ENCODE measurements at regions not wholly inside any gene's neighbourhood (a gene's known extent, or its start where the extent isn't known, plus 50 kb on each side); places are given as distances from the start of the nearest gene placed in this dataset.

DNA sequence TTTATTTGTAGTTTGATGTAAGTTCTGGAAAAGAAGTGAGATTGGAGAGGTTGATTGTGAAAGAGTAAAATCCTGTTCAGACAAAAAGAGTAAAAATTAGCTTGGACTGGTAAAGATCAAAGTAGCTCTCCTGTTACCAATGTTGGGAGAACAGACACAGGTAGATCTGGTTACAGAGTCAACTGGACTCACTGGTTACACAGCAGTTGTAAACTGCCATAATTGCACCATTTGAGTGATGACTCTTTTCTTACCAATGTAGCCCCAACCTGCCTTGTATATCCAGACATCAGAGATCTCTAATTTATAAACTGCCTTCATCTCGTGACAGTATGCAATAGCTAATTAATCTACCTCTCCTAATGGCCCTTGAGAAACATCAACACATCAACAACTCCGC is 165.6 kb upstream of the PRSS16 start:
- POLR2A ChIA-PET, result no interaction called here
- TF ChIP-seq, protein P1, sequence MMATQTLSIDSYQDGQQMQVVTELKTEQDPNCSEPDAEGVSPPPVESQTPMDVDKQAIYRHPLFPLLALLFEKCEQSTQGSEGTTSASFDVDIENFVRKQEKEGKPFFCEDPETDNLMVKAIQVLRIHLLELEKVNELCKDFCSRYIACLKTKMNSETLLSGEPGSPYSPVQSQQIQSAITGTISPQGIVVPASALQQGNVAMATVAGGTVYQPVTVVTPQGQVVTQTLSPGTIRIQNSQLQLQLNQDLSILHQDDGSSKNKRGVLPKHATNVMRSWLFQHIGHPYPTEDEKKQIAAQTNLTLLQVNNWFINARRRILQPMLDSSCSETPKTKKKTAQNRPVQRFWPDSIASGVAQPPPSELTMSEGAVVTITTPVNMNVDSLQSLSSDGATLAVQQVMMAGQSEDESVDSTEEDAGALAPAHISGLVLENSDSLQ (IDR thresholded peaks at IDR 0.05), result peak; percentile 21; the same call in 1 of the 2 replicates
- TF ChIP-seq SP1 (IDR thresholded peaks at IDR 0.05), result no peak
- no peak for DNase-seq (ENCODE audit: extremely low spot score)
- CTCF ChIA-PET, result no interaction called here

- POLR2A ChIA-PET, result no interaction called here
- DNase-seq (ENCODE audit: extremely low spot score), result no peak
- CTCF ChIA-PET, result no interaction called here
Measured at GRCh38 chr6:27088068-27088467, 159.4 kb upstream of the PRSS16 start.

DNA sequence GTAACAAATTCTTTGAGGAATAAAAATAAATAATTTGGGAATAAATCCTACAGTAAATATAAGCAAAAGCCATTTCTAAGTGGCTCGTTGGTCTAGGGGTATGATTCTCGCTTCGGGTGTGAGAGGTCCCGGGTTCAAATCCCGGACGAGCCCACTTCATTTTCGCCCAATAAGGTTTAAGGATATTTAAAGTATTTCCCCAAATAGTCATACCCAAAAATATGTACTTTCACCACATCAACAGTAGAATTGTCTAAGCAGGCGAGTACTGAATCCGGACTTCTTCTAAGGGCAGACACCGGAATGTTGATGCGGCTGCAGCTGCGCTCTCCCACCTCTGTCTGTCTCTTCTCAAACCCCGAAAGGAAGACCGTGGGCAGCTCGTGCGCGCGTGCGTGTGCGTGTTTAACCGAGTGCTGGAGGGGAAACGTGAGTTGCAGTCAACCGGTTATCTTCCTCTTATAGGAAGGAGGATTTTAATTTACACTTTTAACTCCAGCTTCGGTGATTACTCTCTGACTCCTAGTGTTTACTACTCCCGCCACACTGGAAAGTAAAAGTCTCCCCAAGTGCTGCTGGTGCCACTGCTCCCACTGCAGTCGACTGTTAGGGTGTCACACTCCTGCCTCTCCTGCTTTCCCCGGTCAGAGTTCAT is 155.7 kb upstream of the PRSS16 start:
- POLR2A ChIA-PET, result interaction anchor here (1.2 kb wide), 1 partner anchor 718 kb away, joined by 4 read pairs; a partner anchor contains a TSS
- CTCF ChIA-PET, result no interaction called here
- TF ChIP-seq SP1 (IDR thresholded peaks at IDR 0.05), result no peak
- TF ChIP-seq TARDBP (IDR thresholded peaks at IDR 0.05), result peak; percentile 62; the same call in 1 of the 2 replicates
- DNase-seq (ENCODE audit: extremely low spot score), result peak; percentile 62

More at GRCh38 chr6:27088068-27088467, 159.4 kb upstream of the PRSS16 start:
- TF ChIP-seq FOXA1 (IDR thresholded peaks at IDR 0.05), result no peak
- TF ChIP-seq CTBP1 (IDR thresholded peaks at IDR 0.05; ENCODE audit: borderline replicate concordance), result no peak
- no peak for TF ChIP-seq LEF1 (IDR thresholded peaks at IDR 0.05; ENCODE audit: borderline replicate concordance)
- no peak for TF ChIP-seq BHLHE40 (IDR thresholded peaks at IDR 0.05; ENCODE audit: borderline replicate concordance)
- TF ChIP-seq L3MBTL2 (conservative IDR thresholded peaks at IDR 0.05), result no peak
- no peak for TF ChIP-seq FOXM1 (IDR thresholded peaks at IDR 0.05; ENCODE audit: borderline replicate concordance)
- TF ChIP-seq NFRKB (IDR thresholded peaks at IDR 0.05), result no peak
- TF ChIP-seq SP1 (IDR thresholded peaks at IDR 0.05), result no peak
- TF ChIP-seq SUZ12 (IDR thresholded peaks at IDR 0.05), result no peak
- TF ChIP-seq ZNF384 (IDR thresholded peaks at IDR 0.05), result no peak
- no peak for TF ChIP-seq HDGF (IDR thresholded peaks at IDR 0.05; ENCODE audit: borderline replicate concordance)

DNA sequence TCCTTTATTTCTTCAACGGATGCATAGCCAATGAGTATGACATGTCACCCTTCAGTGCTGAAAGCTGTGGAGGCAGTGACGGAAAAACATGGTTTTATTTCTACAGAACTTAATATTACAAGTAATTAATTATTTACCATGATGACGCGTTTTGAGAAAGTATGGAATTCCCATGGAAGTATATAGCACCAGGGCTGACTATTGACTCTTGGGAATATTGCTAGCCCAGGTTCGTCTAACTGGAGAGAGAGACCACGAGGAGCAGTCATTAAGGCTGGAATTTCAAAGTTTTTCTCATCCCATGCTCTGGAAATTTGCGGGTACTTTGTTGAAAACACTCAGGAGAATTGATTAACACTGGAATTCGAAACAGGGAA is 155.2 kb upstream of the PRSS16 start:
- ChIA-PET POLR2A (interaction anchor here (1.2 kb wide), 1 partner anchor 718 kb away, joined by 4 read pairs; a partner anchor contains a TSS), CTCF (no interaction called here)
- no peak for DNase-seq (ENCODE audit: extremely low spot score)
- no peak for TF ChIP-seq SP1 (IDR thresholded peaks at IDR 0.05)
- peak; percentile 54; the same call in 1 of the 2 replicates for TF ChIP-seq L3MBTL2 (conservative IDR thresholded peaks at IDR 0.05)

DNA sequence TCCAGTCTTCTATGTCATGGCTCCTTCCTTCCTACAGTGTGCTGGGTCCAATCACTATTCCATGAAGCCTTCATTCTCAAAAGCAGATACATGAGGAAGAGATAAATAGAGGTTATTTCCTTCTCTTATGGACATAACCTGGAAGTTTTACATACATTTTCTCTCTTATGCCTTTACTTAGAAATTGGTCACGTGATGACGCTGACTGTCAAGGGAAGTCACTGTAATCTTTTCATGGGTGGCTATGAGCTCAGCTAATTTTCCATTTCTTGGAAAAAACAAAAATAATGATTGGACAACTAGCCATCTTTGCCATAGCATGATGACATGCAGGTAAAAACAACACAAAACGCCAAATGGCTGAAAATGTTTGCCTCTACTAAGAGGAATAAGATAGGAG is 151.6 kb upstream of the PRSS16 start:
- POLR2A ChIA-PET, result no interaction called here
- TF ChIP-seq FOXK2 (IDR thresholded peaks at IDR 0.05) (no peak), SUZ12 (IDR thresholded peaks at IDR 0.05) (no peak), ARNT (IDR thresholded peaks at IDR 0.05) (no peak)
- DNase-seq (ENCODE audit: extremely low spot score), result no peak
- CTCF ChIA-PET, result no interaction called here

DNA sequence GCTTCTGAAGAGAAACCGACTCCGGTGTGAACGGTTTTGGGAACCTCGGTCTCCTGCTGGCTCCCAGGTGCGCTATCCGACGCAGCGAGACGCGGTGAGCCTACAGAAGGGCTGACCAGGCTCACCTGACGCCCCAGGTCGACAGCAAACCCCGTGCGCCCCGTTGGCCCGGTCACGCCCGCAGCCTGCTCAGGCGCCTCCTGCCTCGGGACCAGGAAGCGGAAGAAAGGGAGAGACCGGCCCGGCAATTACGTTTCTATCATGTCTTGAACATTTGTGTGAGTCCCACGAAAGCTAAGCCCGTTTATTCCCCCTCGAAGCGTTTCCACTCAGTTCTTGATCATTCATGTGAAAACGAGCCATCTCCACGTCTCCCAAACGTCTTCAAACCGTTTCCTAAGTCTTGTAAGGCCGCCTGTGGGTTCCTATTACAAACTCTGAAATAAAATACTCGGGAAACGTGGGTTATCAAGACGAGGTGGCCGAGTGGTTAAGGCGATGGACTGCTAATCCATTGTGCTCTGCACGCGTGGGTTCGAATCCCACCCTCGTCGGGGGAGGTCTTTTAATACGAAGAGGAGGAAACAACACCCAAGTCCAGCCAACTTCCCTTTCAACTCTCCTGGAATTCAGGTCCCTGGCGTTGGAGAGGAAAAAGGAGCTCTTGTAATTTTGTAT is 150.5 kb upstream of the PRSS16 start:
- ChIA-PET CTCF (no interaction called here), POLR2A (no interaction called here)
- TF ChIP-seq L3MBTL2 (conservative IDR thresholded peaks at IDR 0.05) (peak; percentile 80), BHLHE40 (IDR thresholded peaks at IDR 0.05; ENCODE audit: borderline replicate concordance) (no peak), ELF4 (IDR thresholded peaks at IDR 0.05) (peak; percentile 16; the same call in 1 of the 2 replicates)
- DNase-seq (ENCODE audit: extremely low spot score), result peak; percentile 38

DNA sequence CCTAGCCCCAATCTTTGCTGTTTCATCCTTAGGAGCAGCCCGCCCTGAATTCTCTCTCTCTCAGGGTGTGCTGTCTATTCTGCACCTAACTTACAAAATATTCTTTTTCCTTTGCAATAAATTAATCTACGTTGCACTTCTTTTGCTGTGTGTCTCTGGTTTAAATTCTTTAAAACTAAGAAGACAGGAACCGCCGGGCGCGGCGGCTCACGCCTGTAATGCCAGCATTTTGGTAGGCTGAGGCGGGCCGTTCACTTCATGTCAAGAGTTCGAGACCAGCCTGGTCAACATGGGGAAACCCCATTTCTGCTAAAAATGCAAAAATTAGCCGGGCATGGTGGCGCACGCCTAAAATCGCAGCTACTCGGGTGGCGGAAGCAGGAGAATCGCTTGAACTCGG is 148.5 kb upstream of the PRSS16 start:
- CTCF ChIA-PET, result no interaction called here
- POLR2A ChIA-PET, result interaction anchor here (0.8 kb wide), 1 partner anchor 35 kb away, joined by 3 read pairs; no protein-coding TSS in a partner anchor
- no peak for TF ChIP-seq TARDBP (IDR thresholded peaks at IDR 0.05)
- TF ChIP-seq ARNT (IDR thresholded peaks at IDR 0.05), result no peak
- TF ChIP-seq, protein P1 (IDR thresholded peaks at IDR 0.05), result no peak
- no peak for TF ChIP-seq FOXM1 (IDR thresholded peaks at IDR 0.05; ENCODE audit: borderline replicate concordance)
- TF ChIP-seq ZNF384 (IDR thresholded peaks at IDR 0.05), result no peak
- no peak for DNase-seq (ENCODE audit: extremely low spot score)

DNA sequence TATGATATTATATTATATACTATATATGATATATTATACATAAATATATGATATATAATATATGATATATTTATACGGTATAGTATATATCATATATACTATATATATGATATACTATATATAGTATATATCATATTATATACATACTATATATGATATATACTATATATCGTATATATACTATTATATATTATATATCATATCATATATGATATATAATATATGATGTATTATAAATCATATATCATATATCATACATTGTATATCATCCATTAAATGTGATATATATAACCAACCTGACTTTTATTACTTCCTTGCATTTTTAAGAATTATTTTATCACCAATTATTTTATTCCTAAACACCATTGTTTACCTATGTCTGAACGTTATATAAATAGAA is 146.6 kb upstream of the PRSS16 start:
- TF ChIP-seq NFRKB (IDR thresholded peaks at IDR 0.05) (no peak), FOXM1 (IDR thresholded peaks at IDR 0.05; ENCODE audit: borderline replicate concordance) (no peak), TARDBP (IDR thresholded peaks at IDR 0.05) (no peak), CTBP1 (IDR thresholded peaks at IDR 0.05; ENCODE audit: borderline replicate concordance) (no peak)
- DNase-seq (ENCODE audit: extremely low spot score), result no peak
- CTCF ChIA-PET, result no interaction called here
- POLR2A ChIA-PET, result no interaction called here
